A172 (cell line): ENCODE measurements at regions not wholly inside any gene's neighbourhood (a gene's known extent, or its start where the extent isn't known, plus 50 kb on each side); places are given as distances from the start of the nearest gene placed in this dataset.

ENCODE experiments used
- DNase-seq: peaks from one replicate; pipeline ENCODE4 v3.0.0-alpha.2; 2015; ENCODE audit warnings: low spot score

DNA sequence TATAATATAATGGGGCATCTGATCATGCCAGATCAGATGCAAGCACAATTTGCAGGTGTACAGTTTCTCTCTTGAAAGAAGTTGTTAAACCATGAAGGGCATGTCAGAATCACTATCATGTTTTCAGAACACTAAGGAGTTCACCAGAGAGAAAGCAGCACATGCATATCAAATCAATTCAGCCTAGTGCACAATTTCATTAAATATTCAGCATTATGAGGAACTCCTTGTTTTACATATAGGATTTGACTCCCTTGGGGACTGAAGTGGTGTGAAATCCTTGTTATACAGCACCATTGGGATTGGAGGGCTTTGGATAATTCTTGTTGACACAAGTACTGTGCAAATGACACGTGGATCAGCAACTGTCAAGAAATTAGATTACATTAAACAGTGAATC lies 562.1 kb upstream of the KLHL29 start:
- no peak for DNase-seq

DNA sequence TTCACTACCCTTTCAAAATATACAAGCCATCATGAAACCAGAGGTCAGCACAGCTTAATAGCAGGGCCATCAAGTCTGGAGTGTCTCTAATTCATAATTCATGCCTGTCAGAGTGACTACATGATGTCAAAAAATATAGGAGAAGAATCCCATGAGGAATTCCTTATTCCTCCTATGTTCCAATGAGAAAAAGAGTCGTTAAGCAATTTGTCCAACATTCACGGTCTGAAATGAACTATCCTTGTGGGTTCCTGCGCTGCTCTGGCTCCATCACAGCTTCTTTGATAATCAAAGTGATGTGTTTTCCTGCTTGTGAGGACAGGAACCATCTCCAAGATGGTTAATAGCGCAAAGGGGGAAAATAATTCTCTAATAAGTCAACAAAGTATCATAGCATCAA lies 560.4 kb upstream of the KLHL29 start:
- no peak for DNase-seq

DNA sequence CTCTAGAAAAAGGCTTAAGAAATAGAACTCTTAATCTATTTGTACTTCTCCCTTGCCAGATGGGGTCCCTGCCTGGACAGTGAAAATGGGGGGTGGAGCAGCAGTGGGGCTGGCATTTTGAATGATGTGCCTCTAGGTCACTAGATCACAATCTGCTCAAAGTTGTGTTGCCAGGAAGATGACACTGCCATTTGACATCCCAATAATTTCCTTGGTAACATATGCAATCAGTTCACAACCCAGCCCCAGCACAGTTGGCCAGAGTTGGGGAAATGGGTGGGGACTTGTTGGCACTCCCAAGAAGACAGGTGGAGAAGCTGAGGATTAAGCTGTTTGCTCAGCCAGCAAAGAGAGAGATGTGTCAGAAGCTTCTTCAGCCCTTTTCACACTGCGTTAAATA lies 558.3 kb upstream of the KLHL29 start:
- no peak for DNase-seq

DNA sequence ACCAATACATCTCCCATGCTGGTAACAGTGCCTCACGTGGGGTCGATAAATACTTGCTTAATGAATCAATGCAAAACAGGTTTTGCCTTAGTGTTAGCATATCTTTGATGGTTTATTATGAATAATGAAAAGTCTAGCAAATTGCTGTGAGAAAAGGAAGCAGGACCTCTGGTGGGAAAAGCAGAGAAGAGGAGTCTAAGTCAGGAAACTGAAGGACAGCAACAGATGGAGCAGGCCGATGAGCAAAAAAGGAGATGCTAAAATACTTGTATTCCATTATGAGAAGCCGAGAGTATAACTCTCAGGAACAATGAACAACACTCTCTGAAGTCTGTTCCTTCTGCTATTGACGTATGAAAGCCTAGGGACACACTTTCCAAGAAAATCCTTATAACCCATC lies 555.2 kb upstream of the KLHL29 start:
- DNase-seq: no peak

DNA sequence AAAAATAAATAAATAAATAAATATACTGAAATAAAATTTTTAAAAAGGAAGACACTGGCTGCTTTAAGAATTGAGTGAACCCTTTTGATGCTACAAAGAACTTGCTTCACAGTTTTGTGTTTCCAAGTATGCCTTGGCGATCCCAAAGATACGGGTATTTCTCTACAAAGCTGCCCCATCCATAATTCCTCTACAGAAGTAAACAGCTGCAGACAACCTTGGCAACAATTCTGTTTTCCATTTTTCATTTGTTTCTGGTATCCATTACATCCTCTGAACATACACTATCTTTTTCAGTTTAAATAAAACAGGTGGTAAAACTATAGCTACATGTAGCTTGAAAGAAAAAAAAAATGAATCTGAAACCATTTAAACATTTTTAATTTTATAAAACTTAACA lies 552.8 kb upstream of the KLHL29 start:
- DNase-seq: no peak

DNA sequence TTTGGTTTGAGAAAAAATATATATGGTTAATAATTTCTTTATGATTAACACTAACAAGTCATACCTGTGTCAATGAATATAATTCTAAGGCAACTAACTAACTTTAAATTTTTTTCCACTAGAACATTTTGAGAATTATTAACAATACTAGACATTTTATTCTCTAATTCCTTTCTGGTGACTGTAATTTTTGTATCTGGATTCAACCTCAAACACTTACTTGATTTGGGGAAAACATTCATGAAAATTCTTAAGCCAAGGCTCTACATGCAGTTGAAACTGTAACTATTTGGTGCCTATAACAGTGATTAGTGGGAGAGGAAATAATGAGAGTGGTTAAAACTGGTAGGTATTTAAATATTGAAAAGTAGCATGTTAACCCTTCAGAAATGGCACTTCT lies 546.5 kb upstream of the KLHL29 start:
- DNase-seq: no peak

DNA sequence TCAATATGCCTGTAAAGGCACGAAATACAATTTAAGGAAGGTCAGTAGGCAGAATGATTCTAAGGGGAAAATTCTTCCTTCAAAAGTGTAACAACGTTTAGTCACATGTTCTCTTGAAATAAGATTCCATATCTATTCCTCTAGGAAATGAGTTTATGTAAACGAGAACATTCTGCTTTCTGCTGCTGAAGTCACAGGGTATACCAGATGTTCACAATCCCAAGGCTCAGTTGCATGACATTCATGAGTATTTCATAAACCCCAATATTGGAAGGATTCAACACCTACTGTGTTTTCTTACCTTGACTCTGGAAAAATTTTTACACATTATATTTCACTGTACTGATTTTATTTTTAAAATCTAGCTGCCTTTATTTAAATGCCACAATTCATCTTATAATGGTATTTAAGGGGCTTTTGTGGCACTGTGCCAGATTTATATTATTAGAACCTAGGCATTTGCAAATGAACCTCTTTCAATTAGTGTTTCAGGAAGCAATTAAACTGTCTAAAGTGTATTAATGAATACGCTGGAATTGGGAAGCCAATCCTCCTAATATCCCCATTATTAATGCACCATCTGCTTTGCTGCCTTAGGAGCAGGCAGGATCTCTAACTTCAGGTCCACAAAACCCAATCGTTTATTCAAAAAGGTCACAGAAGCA lies 542.6 kb upstream of the KLHL29 start:
- no peak for DNase-seq

DNA sequence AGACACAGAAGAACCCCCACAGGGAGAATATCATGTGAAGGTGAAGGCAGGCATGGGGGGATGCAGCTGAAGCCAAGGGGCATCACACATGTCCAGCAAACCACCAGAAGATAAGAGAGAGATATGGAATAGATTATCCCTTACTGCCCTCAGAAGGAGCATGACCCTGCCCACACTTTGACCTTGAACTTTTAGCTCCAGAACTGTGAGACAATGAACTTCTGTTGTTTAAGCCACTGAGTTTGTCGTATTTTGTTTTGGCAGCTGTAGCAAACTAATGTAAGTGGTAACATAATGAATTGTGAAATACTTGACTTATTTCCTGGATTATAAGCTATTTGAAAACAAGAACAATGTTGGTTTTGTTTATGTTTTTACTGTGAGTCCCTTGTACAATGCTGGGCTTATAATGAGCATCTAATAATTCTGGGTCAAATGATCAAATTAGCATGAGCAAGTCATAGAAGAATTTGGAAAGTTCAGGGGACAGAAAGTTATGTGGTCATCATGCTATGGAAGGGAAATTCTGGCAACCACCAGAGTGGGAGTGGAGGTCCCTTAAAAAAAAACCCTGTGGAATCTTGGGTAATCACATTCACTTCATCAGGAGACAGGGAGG lies 541.0 kb upstream of the KLHL29 start:
- DNase-seq: no peak

DNA sequence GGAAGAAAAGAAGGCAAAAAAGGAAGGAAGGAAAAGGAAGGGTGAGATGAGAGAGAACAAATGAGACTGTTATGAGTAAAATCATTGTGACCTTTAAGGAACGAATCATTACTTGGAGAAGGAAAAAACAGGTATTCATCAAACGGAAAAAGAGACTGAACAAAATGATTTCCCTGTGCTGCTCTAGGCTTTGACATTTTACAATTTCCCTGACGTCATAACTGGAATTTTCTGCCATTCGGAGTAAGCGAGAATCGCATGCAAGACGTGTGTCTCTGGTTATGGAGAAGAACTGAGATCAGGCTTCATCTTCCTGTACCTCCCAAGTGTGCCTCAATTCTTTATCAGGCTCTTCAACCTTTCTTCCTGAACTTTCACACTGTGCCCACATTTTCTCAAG lies 534.7 kb upstream of the KLHL29 start:
- no peak for DNase-seq

DNA sequence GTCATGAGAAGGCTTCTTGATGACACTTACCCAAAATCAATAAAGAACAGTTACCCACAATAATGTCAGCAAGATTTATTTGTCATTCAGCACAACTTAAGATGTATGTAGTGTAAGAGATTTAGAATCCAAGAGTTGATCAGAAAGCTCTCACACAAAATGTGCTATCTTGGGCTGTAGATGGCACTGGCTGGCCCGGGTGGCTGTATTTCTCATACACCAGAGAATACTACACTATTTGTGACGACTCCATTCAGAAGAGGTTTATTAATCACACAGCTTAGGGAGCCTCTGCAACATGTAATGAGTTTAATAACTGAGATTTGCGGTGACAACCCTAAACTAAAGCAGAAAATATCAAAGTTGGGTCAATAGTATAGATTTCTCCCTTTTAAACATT lies 530.4 kb upstream of the KLHL29 start:
- no peak for DNase-seq

DNA sequence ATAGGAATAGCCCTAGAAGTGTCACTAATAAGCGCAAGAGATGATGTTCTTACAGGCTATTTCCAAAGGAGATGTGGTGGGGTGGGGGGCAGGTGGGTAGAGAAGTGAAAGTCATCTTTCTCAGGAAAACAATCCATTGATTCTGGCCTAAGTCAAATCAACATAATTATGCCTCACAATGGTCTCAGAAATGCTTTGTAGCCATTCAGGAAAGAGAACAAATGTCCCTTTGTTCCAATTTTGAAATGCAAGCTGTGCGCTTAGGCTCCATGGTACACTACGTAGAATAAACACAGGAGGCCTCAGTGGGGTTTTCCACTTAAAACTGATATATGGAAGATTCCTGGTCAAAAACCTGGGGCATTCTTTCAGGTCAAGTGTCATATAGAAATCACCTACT lies 529.9 kb upstream of the KLHL29 start:
- DNase-seq: no peak

DNA sequence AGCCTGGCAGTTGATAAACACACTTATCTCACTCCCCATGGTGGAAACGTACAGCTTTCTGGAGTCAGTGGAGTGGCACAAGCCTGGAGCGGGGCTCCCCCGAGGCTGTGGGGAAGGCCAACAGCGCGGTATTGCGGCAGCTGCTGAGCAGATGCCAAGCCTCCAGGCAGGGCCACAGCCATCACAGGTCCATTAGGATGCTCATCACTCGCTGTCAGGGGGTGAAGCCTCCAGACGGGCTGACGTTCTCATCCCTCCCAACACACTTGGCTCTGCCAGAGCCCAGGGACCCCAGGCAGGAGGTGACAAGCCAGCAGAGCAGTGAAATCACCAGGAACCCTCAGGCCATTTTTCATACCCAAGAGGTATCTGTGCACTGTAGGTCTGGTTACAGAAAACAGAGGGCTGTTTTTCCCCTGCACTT lies 529.2 kb upstream of the KLHL29 start:
- no peak for DNase-seq

DNA sequence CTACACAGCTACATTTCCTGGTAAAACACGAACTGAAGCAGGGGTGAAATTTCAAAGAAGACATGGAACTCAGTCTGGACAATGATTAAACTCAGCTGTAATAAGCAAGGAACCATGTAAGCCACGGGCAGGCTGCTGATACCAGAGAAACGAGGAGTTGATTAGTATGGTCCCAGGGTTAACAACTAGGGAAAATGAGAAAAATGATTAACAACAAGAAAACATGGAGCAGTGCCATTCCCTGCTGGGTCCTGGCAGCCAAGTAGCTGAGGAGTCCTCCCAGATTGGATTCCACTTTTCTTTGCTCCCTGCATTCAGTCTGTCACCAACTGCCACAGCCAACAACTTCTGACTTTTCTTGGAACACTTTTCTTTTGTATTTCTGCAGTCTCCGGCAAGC lies 517.0 kb upstream of the KLHL29 start:
- no peak for DNase-seq

DNA sequence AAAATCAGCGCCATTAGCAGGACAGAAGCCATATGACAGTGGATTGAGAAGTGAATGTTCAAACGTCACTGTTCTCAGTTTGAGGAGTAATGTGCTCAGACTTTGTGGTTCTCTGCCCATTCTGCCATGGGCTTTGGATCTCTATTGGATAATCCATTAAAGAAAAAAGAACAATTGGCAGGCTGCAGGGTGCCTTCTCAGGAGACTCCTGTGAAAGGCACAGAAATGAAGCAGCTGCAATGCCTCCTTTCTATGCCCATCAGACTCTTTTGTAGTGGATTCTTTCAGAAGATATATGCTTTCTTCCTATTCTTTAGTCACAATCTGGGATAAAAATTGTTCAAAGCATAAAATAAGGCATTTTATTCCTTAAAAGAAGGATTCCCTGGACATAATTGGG lies 506.9 kb upstream of the KLHL29 start:
- no peak for DNase-seq

DNA sequence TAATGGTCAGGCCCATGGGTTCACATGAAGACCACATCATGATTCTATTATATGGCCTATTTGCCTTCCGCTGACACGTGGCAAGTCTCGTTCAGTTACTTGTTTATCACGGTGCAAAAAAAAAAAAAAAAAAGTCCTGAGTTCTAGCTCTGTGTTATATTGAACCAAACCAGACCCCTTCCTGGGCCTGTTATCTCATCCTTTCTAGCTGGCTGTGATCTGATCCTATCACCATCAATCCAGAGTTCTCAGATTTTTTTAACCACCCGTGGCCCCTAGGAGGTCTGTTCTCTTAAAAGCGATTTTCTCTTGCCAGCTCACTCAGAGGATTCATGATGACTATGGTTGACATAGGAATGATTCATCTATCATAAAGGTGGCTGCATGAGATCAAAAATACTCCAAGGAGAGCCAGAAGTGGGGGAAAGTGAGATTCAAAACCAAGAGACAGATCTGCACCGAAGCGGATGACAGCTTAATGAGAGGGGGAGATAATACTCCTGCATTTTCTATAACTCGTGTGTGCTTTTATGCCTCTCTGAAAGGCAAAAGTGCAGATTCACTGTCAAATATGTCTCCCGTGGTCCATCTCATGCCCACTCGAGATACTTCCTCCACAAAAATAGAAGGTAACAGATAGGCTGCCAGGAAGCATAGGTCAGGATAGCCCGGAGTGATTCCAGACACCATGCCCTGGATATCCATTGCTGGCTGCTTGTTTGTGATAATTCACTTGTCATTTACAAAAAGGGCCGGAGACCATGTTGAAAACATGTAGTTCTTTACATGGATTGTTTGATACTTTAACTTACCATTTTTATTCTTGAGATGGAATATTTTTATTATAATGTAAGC lies 505.7 kb upstream of the KLHL29 start:
- no peak for DNase-seq

DNA sequence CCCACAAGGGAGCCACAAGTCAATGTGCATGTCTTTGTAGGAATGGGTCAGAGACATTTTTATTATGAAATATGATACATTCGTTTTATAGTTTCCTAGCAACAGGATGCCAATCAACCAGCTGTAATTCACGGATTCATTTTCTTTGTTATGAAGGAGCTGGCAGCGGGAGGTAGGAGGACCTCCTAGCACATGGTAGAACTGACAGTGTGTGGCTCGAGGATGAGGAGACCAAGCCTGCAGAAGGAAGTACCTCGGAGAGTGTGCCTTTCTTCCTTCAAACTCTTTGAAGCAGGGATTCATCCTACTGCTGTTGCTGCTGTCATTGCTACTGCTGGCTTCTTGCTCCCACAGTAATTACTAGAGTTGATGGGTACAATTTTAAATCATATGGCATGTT lies 504.8 kb upstream of the KLHL29 start:
- DNase-seq: no peak

DNA sequence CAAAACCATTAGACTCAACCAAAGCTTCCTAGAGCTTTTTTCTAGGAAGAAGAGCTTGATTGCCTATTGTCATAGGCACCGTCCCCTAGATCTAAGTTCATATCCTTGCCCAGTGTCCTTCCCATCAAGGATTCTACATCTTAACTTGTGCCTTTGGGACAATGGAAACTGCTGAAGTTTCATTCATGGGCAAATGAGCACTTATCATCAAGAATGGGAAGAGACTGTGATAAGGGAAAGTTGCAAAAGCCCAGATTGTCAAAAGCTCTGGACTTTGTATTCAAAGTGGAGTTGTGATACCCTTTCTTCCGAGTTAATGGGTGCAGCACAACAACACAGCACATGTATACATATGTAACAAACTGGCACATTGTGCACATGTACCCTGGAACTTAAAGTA lies 503.0 kb upstream of the KLHL29 start:
- no peak for DNase-seq

DNA sequence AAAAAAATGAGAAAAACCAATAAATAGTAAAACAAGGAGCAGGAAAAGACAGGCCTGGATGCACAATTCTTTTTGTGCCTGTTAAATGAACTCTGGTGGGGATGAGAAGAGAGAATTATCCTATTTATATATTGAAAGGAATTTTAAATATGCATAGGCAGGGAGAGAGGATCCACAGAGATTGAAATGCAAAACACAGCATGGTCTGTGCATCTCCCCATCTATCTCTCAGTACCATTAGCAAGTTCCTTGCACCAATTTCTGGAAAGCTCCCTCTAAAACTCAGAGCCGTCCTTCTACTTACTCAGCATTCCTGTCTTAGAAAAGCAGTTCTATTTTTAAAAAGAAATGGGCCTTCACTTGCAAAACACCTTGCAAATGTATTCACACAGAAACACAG lies 502.3 kb upstream of the KLHL29 start:
- no peak for DNase-seq

DNA sequence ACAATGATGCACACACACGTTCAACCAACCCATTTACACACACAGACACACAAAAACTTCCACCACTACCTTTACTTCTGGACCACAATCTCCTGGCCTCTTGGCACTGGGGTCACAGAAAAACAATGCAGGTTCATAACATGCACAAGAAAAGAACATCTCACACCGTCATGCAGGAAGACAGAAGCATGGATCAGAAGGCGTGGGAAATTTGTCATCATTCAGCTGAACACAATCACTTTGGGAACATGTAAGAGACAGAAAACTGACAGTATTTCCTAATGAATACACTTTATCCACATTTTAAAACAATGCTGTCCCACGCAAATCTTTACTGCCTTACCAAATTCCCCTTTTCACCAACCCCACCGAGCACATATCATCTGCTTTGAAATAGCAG lies 501.9 kb upstream of the KLHL29 start:
- no peak for DNase-seq

DNA sequence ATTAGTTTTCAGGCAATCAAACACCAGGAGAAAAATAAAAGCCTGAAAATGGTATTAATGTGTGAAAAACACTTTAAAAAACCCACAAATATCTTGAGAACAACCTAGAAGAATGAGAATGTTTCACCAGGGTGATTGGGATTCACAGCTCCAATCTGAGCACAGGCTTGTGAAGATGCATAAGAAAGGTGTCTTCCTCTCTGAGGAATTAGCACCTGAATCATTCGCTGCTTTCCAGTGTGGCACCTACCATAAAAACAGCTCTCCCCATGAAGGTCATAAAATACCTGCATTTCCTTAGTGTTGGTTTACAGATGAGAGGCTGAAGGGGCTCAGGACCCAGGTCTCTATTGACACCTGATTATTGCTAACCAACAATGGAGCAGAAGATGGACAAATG lies 499.7 kb upstream of the KLHL29 start:
- DNase-seq: no peak

DNA sequence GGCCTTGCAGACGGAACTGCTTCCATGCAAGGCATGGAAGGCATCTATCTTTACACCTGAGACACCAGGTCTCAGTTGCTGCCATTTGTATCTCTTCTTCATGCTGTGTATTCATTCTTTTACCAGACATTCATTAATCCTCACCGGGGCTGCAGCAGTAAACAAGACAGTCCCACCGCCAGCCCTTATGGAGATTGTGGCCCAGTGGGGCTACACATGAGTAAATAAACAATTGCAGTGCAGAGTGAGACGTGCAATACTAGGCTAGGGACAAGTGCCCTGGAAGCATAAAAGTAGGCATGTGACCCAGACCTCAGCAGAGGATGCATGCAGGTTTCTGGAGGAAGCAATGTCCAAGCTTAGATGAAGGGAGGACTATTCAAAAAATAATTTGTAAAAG lies 497.6 kb upstream of the KLHL29 start:
- no peak for DNase-seq

DNA sequence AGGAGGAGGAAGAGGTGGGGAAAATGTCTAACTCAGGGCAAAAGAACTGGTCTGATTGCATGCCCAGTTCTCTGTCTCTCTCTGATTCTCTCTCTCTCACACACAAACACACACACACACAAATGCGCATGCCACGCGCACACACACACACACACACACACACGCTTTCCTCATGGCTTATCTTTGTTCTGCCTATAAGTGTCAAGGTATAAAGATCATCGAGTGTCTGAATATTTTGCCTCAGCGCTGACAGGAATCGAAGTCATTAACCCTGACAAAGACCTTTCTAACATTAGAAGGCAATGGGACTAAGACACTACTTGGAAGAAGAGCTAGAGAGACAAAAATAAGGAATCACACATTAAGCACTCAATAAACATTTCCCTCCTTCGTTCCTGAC lies 497.1 kb upstream of the KLHL29 start:
- DNase-seq: no peak

DNA sequence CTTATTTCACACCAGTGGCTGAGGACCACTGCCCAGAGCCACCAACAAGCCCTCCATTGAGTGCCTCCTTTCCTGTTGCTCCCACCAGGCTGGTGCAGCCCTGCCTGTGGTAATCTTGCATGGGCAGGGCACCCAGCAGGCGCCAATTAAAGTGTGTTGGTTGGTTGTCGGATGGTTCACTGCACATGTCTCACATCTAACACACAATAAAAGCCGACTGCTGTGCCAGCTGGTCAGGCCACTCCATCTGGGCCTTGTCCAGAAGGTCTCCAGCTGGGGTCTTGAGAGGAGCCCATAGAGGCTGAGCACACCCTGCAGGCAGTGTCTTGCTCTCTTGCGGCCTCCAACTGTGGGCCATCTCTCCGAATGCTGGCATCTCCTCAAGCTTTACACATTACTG lies 494.8 kb upstream of the KLHL29 start:
- no peak for DNase-seq
